HUES48 (cell line): ENCODE measurements at regions not wholly inside any gene's neighbourhood (a gene's known extent, or its start where the extent isn't known, plus 50 kb on each side); places are given as distances from the start of the nearest gene placed in this dataset.
A peak's percentile ranks its signal among the peaks of the same experiment; 100 is the strongest.

ENCODE experiments used
- H3K27ac ChIP-seq: one replicate; pipeline ENCODE4 v1.7.0; 2013; ENCODE audit warnings: low read depth, low read length, inconsistent platforms
- H3K27me3 ChIP-seq: 2 replicates; pipeline ENCODE4 v1.6.1; 2013; ENCODE audit warnings: mild to moderate bottlenecking, low read length; ENCODE audit not compliant: control insufficient read depth, insufficient read depth
- H3K36me3 ChIP-seq: 2 replicates; pipeline ENCODE4 v1.6.1; 2013; ENCODE audit warnings: low read length; ENCODE audit not compliant: control insufficient read depth, insufficient read depth
- H3K4me1 ChIP-seq: 2 replicates; pipeline ENCODE4 v1.6.1; 2013; ENCODE audit warnings: mild to moderate bottlenecking, low read length; ENCODE audit not compliant: control insufficient read depth, insufficient read depth
- H3K4me3 ChIP-seq: 2 replicates; pipeline ENCODE4 v1.5.1; 2013; ENCODE audit warnings: mild to moderate bottlenecking, low read depth, low read length
- H3K9ac ChIP-seq: 2 replicates; pipeline ENCODE4 v1.6.1; 2013; ENCODE audit warnings: mild to moderate bottlenecking, low read depth, low read length, moderate library complexity
- H3K9me3 ChIP-seq: 2 replicates; pipeline ENCODE4 v1.6.1; 2013; ENCODE audit warnings: low read length; ENCODE audit not compliant: control insufficient read depth, insufficient read depth

GRCh38 chr21:31536138-31536537 is 123.4 kb upstream of the SOD1 start:
- Histone ChIP-seq H3K27ac (no peak overlapping the region), H3K27me3 (no peaks in the 10 kb centered on the region), H3K9ac (no peak overlapping the region), H3K36me3 (no peaks in the 10 kb centered on the region), H3K4me1 (0 out of 2 replicates have a peak, but pooled peaks cover 4% of the 10 kb centered on the region), H3K4me3 (no peak overlapping the region), H3K9me3 (no peaks in the 10 kb centered on the region)

- Histone ChIP-seq H3K9ac (no peak overlapping the region), H3K4me3 (no peak overlapping the region), H3K36me3 (no peaks in the 10 kb centered on the region), H3K27ac (no peak overlapping the region), H3K27me3 (no peaks in the 10 kb centered on the region), H3K4me1 (0 out of 2 replicates have a peak, but pooled peaks cover 4% of the 10 kb centered on the region), H3K9me3 (no peaks in the 10 kb centered on the region)
Observed at GRCh38 chr21:31531967-31532366, 127.5 kb upstream of the SOD1 start.

GRCh38 chr21:31530897-31531705 is 128.4 kb upstream of the SOD1 start:
- H3K27me3 ChIP-seq, result no peaks in the 10 kb centered on the region
- no peaks in the 10 kb centered on the region for H3K36me3 ChIP-seq
- no peak overlapping the region for H3K27ac ChIP-seq
- no peak overlapping the region for H3K9ac ChIP-seq
- 0 out of 2 replicates have a peak, but pooled peaks cover 8% of the 10 kb centered on the region for H3K4me1 ChIP-seq
- no peaks in the 10 kb centered on the region for H3K9me3 ChIP-seq
- no peak overlapping the region for H3K4me3 ChIP-seq

- Histone ChIP-seq H3K4me1 (0 out of 2 replicates have a peak, but pooled peaks cover 11% of the 10 kb centered on the region), H3K4me3 (no peak overlapping the region), H3K36me3 (no peaks in the 10 kb centered on the region), H3K9me3 (no peaks in the 10 kb centered on the region), H3K27ac (no peak overlapping the region), H3K27me3 (no peaks in the 10 kb centered on the region), H3K9ac (no peak overlapping the region)
Observed at GRCh38 chr21:31530364-31530763, 129.1 kb upstream of the SOD1 start.

GRCh38 chr21:31529406-31529805 is 130.1 kb upstream of the SOD1 start:
- Histone ChIP-seq H3K4me1 (peaks cover 15% of the 10 kb centered on the region), H3K27me3 (no peaks in the 10 kb centered on the region), H3K36me3 (no peaks in the 10 kb centered on the region), H3K27ac (no peak overlapping the region), H3K9ac (no peak overlapping the region), H3K4me3 (no peak overlapping the region), H3K9me3 (no peaks in the 10 kb centered on the region)

GRCh38 chr21:31526040-31526439 is 133.5 kb upstream of the SOD1 start:
- H3K27me3 ChIP-seq, result no peaks in the 10 kb centered on the region
- H3K9me3 ChIP-seq, result no peaks in the 10 kb centered on the region
- no peaks in the 10 kb centered on the region for H3K36me3 ChIP-seq
- H3K4me3 ChIP-seq, result no peak overlapping the region
- H3K9ac ChIP-seq, result no peak overlapping the region
- peaks cover 19% of the 10 kb centered on the region for H3K4me1 ChIP-seq
- H3K27ac ChIP-seq, result peak overlapping the region; percentile 81

- H3K9ac ChIP-seq, result no peak overlapping the region
- no peak overlapping the region for H3K4me3 ChIP-seq
- no peaks in the 10 kb centered on the region for H3K27me3 ChIP-seq
- peaks cover 23% of the 10 kb centered on the region for H3K4me1 ChIP-seq
- H3K27ac ChIP-seq, result peak overlapping the region; percentile 45
- H3K9me3 ChIP-seq, result no peaks in the 10 kb centered on the region
- H3K36me3 ChIP-seq, result no peaks in the 10 kb centered on the region
Observed at GRCh38 chr21:31524140-31524539, 135.4 kb upstream of the SOD1 start.

- Histone ChIP-seq H3K9ac (no peak overlapping the region), H3K4me3 (no peak overlapping the region), H3K27ac (no peak overlapping the region), H3K27me3 (no peaks in the 10 kb centered on the region), H3K9me3 (no peaks in the 10 kb centered on the region), H3K4me1 (peaks cover 23% of the 10 kb centered on the region), H3K36me3 (no peaks in the 10 kb centered on the region)
Observed at GRCh38 chr21:31521515-31521914, 138.0 kb upstream of the SOD1 start.

- H3K27ac ChIP-seq, result no peak overlapping the region
- H3K27me3 ChIP-seq, result no peaks in the 10 kb centered on the region
Observed at GRCh38 chr21:31520561-31521098, 138.9 kb upstream of the SOD1 start.

GRCh38 chr21:31518580-31518979 is 140.9 kb upstream of the SOD1 start:
- H3K4me3 ChIP-seq, result no peak overlapping the region
- H3K36me3 ChIP-seq, result no peaks in the 10 kb centered on the region
- no peaks in the 10 kb centered on the region for H3K9me3 ChIP-seq
- no peaks in the 10 kb centered on the region for H3K27me3 ChIP-seq
- no peak overlapping the region for H3K9ac ChIP-seq
- H3K4me1 ChIP-seq, result peaks cover 24% of the 10 kb centered on the region
- no peak overlapping the region for H3K27ac ChIP-seq

More at GRCh38 chr21:31520561-31521098, 138.9 kb upstream of the SOD1 start:
- Histone ChIP-seq H3K4me1 (peaks cover 16% of the 10 kb centered on the region), H3K36me3 (no peaks in the 10 kb centered on the region), H3K9me3 (no peaks in the 10 kb centered on the region), H3K9ac (no peak overlapping the region), H3K4me3 (no peak overlapping the region)

GRCh38 chr21:31517664-31518414 is 141.7 kb upstream of the SOD1 start:
- H3K4me1 ChIP-seq, result peaks cover 28% of the 10 kb centered on the region
- H3K36me3 ChIP-seq, result no peaks in the 10 kb centered on the region
- H3K4me3 ChIP-seq, result no peak overlapping the region
- no peaks in the 10 kb centered on the region for H3K27me3 ChIP-seq
- H3K9me3 ChIP-seq, result no peaks in the 10 kb centered on the region
- H3K9ac ChIP-seq, result no peak overlapping the region
- no peak overlapping the region for H3K27ac ChIP-seq
